ENCODE measurements at regions not wholly inside any gene's neighbourhood (a gene's known extent, or its start where the extent isn't known, plus 50 kb on each side); places are given as distances from the start of the nearest gene placed in this dataset.

- 93 to 95% methylated on average over 3 of the region's 3 CpGs for WGBS, 2 donors
- Histone ChIP-seq H3K27me3 (ENCODE audit: control insufficient read depth in 3 of 3, insufficient read depth in 3 of 3, low read length in 2 of 3) (peaks cover 0 to 3% (median 0%) of the 10 kb centered on the region in 3 donors), H3K27ac (ENCODE audit: low read depth in 1 of 2, low read length in 1 of 2) (no peak overlapping the region), H3K4me3 (no peak overlapping the region), H3K36me3 (ENCODE audit: control insufficient read depth in 4 of 4, insufficient read depth in 4 of 4, low read length in 4 of 4) (no peaks in the 10 kb centered on the region), H3K4me1 (ENCODE audit: control insufficient read depth in 5 of 5, insufficient read depth in 5 of 5, low read length in 5 of 5) (peaks cover 0 to 8% (median 0%) of the 10 kb centered on the region in 5 donors), H3K9me3 (ENCODE audit: control insufficient read depth in 4 of 4, insufficient read depth in 3 of 4, low read length in 3 of 4) (peaks cover 0 to 2% (median 0%) of the 10 kb centered on the region in 4 donors), H3K9ac (ENCODE audit: insufficient read depth in 1 of 2, low read length in 2 of 2) (no peak overlapping the region)
- ATAC-seq (ENCODE audit: insufficient read depth, low FRiP score) (no peak), DNase-seq (no peak)
- TF ChIP-seq CTCF (IDR thresholded peaks at IDR 0.05; ENCODE audit: control extremely low read depth, extremely low read depth), result no peak
Observed at GRCh38 chr2:220674033-220674432, 898.1 kb downstream of the EPHA4 start.

- no peak for ATAC-seq (ENCODE audit: insufficient read depth, low FRiP score)
- Histone ChIP-seq H3K9ac (ENCODE audit: insufficient read depth in 1 of 2, low read length in 2 of 2) (no peak overlapping the region), H3K27me3 (ENCODE audit: control insufficient read depth in 3 of 3, insufficient read depth in 3 of 3, low read length in 2 of 3) (peaks cover 0 to 3% (median 0%) of the 10 kb centered on the region in 3 donors), H3K4me1 (ENCODE audit: control insufficient read depth in 5 of 5, insufficient read depth in 5 of 5, low read length in 5 of 5) (peaks cover 0 to 9% (median 0%) of the 10 kb centered on the region in 5 donors), H3K36me3 (ENCODE audit: control insufficient read depth in 4 of 4, insufficient read depth in 4 of 4, low read length in 4 of 4) (no peaks in the 10 kb centered on the region), H3K9me3 (ENCODE audit: control insufficient read depth in 4 of 4, insufficient read depth in 3 of 4, low read length in 3 of 4) (no peaks in the 10 kb centered on the region), H3K27ac (ENCODE audit: low read depth in 1 of 2, low read length in 1 of 2) (no peak overlapping the region), H3K4me3 (no peak overlapping the region)
- WGBS, 2 donors, result 84 to 95% methylated on average over 1 of the region's 1 CpG
- TF ChIP-seq CTCF (IDR thresholded peaks at IDR 0.05; ENCODE audit: control extremely low read depth, extremely low read depth), result no peak
- DNase-seq, result no peak
Observed at GRCh38 chr2:220676695-220677094, 895.4 kb downstream of the EPHA4 start.

GRCh38 chr2:220678943-220679342 lies 893.2 kb downstream of the EPHA4 start:
- Histone ChIP-seq H3K4me3 (no peak overlapping the region), H3K27me3 (ENCODE audit: control insufficient read depth in 3 of 3, insufficient read depth in 3 of 3, low read length in 2 of 3) (peaks cover 0 to 3% (median 0%) of the 10 kb centered on the region in 3 donors), H3K27ac (ENCODE audit: low read depth in 1 of 2, low read length in 1 of 2) (no peak overlapping the region), H3K9ac (ENCODE audit: insufficient read depth in 1 of 2, low read length in 2 of 2) (no peak overlapping the region), H3K4me1 (ENCODE audit: control insufficient read depth in 5 of 5, insufficient read depth in 5 of 5, low read length in 5 of 5) (peaks cover 0 to 9% (median 0%) of the 10 kb centered on the region in 5 donors), H3K9me3 (ENCODE audit: control insufficient read depth in 4 of 4, insufficient read depth in 3 of 4, low read length in 3 of 4) (no peaks in the 10 kb centered on the region), H3K36me3 (ENCODE audit: control insufficient read depth in 4 of 4, insufficient read depth in 4 of 4, low read length in 4 of 4) (no peaks in the 10 kb centered on the region)
- ATAC-seq (ENCODE audit: insufficient read depth, low FRiP score) (no peak), DNase-seq (no peak)
- no peak for TF ChIP-seq CTCF (IDR thresholded peaks at IDR 0.05; ENCODE audit: control extremely low read depth, extremely low read depth)

GRCh38 chr2:220682616-220683015 lies 889.5 kb downstream of the EPHA4 start:
- Histone ChIP-seq H3K27me3 (ENCODE audit: control insufficient read depth in 3 of 3, insufficient read depth in 3 of 3, low read length in 2 of 3) (no peaks in the 10 kb centered on the region), H3K9ac (ENCODE audit: insufficient read depth in 1 of 2, low read length in 2 of 2) (no peak overlapping the region), H3K9me3 (ENCODE audit: control insufficient read depth in 4 of 4, insufficient read depth in 3 of 4, low read length in 3 of 4) (no peaks in the 10 kb centered on the region), H3K4me1 (ENCODE audit: control insufficient read depth in 5 of 5, insufficient read depth in 5 of 5, low read length in 5 of 5) (peaks cover 0 to 5% (median 0%) of the 10 kb centered on the region in 5 donors), H3K36me3 (ENCODE audit: control insufficient read depth in 4 of 4, insufficient read depth in 4 of 4, low read length in 4 of 4) (no peaks in the 10 kb centered on the region), H3K27ac (ENCODE audit: low read depth in 1 of 2, low read length in 1 of 2) (no peak overlapping the region), H3K4me3 (no peak overlapping the region)
- 73 to 83% methylated on average over 1 of the region's 1 CpG for WGBS, 2 donors
- TF ChIP-seq CTCF (IDR thresholded peaks at IDR 0.05; ENCODE audit: control extremely low read depth, extremely low read depth), result no peak
- ATAC-seq (ENCODE audit: insufficient read depth, low FRiP score), result no peak
- no peak for DNase-seq

Data from lung (tissue), 11 donors.